ENCODE measurements at regions not wholly inside any gene's neighbourhood (a gene's known extent, or its start where the extent isn't known, plus 50 kb on each side); places are given as distances from the start of the nearest gene placed in this dataset.
"Not testable (repeated sequence)": the region's sequence is repeated elsewhere in the genome, so short reads cannot be mapped to it uniquely, and the experiment has no call there.

DNA sequence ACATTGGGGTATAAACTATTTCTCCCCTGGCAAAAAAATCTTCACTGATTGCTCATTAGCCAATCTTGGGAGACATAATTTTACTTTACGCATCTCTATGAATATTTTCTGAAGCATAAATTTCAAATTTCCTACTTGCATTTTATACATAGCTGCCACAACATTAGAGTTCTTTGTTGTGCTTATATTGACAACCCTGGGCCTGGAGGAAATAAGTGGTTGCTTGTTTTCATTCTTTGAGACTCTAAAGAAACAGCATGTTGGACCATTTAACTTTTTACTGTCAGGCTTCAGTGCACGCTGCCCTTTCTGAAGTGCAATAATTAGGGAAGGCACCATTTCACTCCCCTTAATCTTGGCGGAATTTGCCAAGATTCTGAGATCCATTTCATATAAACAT is 142.6 kb downstream of the MRPS30 start:
- no peaks in the 10 kb centered on the region for H3K4me1 ChIP-seq
- intact Hi-C loops (cut with DNase I): no loop called here
- TF ChIP-seq POLR2A (IDR thresholded peaks at IDR 0.05) (no peak), CTCF (IDR thresholded peaks at IDR 0.05) (no peak)
- no peak overlapping the region for H3K27ac ChIP-seq
- DNase-seq (ENCODE audit: extremely low spot score in 2 of 2): no peak
- H3K9me3 ChIP-seq: no peaks in the 10 kb centered on the region
- no peak overlapping the region for H3K4me3 ChIP-seq
- H3K36me3 ChIP-seq: no peaks in the 10 kb centered on the region
- no peaks in the 10 kb centered on the region for H3K27me3 ChIP-seq

DNA sequence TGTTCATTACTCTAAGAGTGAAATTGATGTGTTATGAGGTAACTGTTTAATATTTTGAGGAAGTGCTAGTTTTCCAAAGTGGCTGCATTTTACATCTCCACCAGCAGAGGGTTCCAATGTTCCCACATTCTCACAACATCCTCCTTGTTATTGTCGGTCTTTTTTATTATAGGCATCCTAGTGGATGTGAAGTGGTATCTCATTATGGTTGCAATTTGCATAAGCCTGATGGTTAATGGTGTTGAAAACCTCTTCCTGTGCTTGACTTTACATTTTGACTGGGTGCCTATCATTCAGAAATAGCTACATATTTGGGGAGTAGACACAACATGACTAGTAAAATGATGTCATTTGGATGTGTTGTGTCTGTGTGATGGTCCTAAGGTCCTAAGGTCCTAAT is 143.6 kb downstream of the MRPS30 start:
- Histone ChIP-seq H3K9me3 (no peaks in the 10 kb centered on the region), H3K4me1 (no peaks in the 10 kb centered on the region), H3K4me3 (no peak overlapping the region), H3K27ac (no peak overlapping the region), H3K36me3 (no peaks in the 10 kb centered on the region), H3K27me3 (no peaks in the 10 kb centered on the region)
- no peak for DNase-seq (ENCODE audit: extremely low spot score in 2 of 2)
- no peak for TF ChIP-seq CTCF (IDR thresholded peaks at IDR 0.05)
- TF ChIP-seq POLR2AphosphoS5 (IDR thresholded peaks at IDR 0.05; ENCODE audit: insufficient read depth in 1 of 2, low read depth in 1 of 2): no peak
- TF ChIP-seq POLR2A (IDR thresholded peaks at IDR 0.05): no peak
- intact Hi-C loops (cut with DNase I): no loop called here

DNA sequence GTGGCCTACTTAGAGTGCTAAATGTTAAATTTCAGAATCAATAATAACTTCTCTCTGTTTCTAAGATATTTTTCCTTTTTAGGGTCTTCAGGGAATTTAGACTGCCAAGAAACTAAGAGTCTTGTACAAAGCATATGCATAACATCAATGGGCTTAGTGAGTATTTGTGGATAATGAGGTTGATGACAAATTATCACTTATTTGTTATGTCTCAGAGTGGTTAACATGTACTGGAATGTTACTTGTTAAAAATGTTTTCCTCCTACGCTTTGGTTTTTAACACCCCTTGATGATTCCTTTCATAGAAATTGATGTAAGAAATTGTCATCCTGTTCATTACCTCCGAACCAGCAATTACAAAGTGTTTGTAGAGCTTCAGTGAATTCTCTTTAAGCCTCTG is 144.3 kb downstream of the MRPS30 start:
- Histone ChIP-seq H3K27ac (no peak overlapping the region), H3K36me3 (no peaks in the 10 kb centered on the region), H3K27me3 (no peaks in the 10 kb centered on the region), H3K4me3 (no peak overlapping the region), H3K9me3 (no peaks in the 10 kb centered on the region), H3K4me1 (no peaks in the 10 kb centered on the region)
- intact Hi-C loops (cut with DNase I): no loop called here
- TF ChIP-seq CTCF (IDR thresholded peaks at IDR 0.05): no peak
- DNase-seq (ENCODE audit: extremely low spot score in 2 of 2): no peak

GRCh38 chr5:44958943-44959454 is 150.3 kb downstream of the MRPS30 start:
- H3K27me3 ChIP-seq; DNase-seq (ENCODE audit: extremely low spot score in 2 of 2); H3K27ac ChIP-seq; H3K4me1 ChIP-seq; H3K4me3 ChIP-seq; H3K9me3 ChIP-seq; intact Hi-C loops (cut with DNase I); H3K36me3 ChIP-seq: not testable (repeated sequence)

DNA sequence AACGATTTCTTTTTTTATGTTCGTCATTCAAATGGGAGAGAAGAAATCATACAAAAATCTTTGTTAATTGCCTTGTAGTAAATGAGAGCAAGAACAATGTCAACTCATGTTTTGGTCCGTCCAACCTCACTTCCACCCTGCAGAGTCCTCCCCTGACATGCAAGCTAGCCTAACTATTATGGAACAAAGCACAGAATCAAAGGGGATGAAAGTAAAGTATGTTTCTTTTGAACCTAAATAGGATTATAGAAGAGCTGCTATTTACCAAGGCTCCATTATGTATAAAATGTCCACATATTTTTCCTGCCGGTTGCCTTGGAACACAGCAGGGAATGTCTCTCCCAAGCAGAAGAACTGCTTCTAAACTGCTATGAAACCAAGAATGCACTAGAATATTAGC is 161.1 kb downstream of the MRPS30 start:
- Histone ChIP-seq H3K4me3 (no peak overlapping the region), H3K4me1 (no peaks in the 10 kb centered on the region), H3K36me3 (no peaks in the 10 kb centered on the region), H3K9me3 (no peaks in the 10 kb centered on the region), H3K27me3 (no peaks in the 10 kb centered on the region), H3K27ac (no peak overlapping the region)
- DNase-seq (ENCODE audit: extremely low spot score in 2 of 2): no peak
- TF ChIP-seq POLR2A (IDR thresholded peaks at IDR 0.05) (no peak), POLR2AphosphoS5 (IDR thresholded peaks at IDR 0.05; ENCODE audit: insufficient read depth in 1 of 2, low read depth in 1 of 2) (no peak), CTCF (IDR thresholded peaks at IDR 0.05) (no peak)
- intact Hi-C loops (cut with DNase I): no loop called here

GRCh38 chr5:44970963-44971362 is 162.2 kb downstream of the MRPS30 start:
- H3K27ac ChIP-seq; H3K4me3 ChIP-seq; H3K4me1 ChIP-seq; H3K27me3 ChIP-seq; intact Hi-C loops (cut with DNase I); H3K9me3 ChIP-seq; DNase-seq (ENCODE audit: extremely low spot score in 2 of 2); H3K36me3 ChIP-seq: not testable (repeated sequence)

Measured in vagina (tissue), 2 donors.